Suprapubic skin (tissue), 4 donors: ENCODE measurements at regions not wholly inside any gene's neighbourhood (a gene's known extent, or its start where the extent isn't known, plus 50 kb on each side); places are given as distances from the start of the nearest gene placed in this dataset.

Source experiments
- DNase-seq, 2 donors: peaks; one replicate each; pipeline ENCODE4 v3.0.0-alpha.2; 2019; ENCODE audit warnings: low spot score in 2 of 2
- H3K27ac ChIP-seq: fragments of 200-600 bp; sonication (generic); one replicate; pipeline ENCODE4 v1.5.1; 2019
- H3K27me3 ChIP-seq: fragments of 200-600 bp; sonication (generic); one replicate; pipeline ENCODE4 v1.5.1; 2019
- H3K36me3 ChIP-seq: fragments of 200-600 bp; sonication (generic); one replicate; pipeline ENCODE4 v1.5.1; 2019
- H3K4me1 ChIP-seq: fragments of 200-600 bp; sonication (generic); one replicate; pipeline ENCODE4 v1.5.1; 2019
- H3K4me3 ChIP-seq: fragments of 200-600 bp; sonication (generic); one replicate; pipeline ENCODE4 v1.5.1; 2019; ENCODE audit warnings: mild to moderate bottlenecking
- H3K9me3 ChIP-seq: fragments of 200-600 bp; sonication (generic); one replicate; pipeline ENCODE4 v1.5.1; 2019
- EP300 ChIP-seq: sonication (generic); formaldehyde crosslinking; IDR thresholded peaks from one replicate; pipeline ENCODE4 v1.6.1; 2017; ENCODE audit warnings: antibody characterized with exemption
- POLR2A ChIP-seq, 2 donors: fragments of 450-650 bp; IDR thresholded peaks; one replicate each; pipeline ENCODE4 v1.6.1; 2017; ENCODE audit warnings: antibody characterized with exemption in 2 of 2, mild to moderate bottlenecking in 2 of 2, moderate library complexity in 2 of 2
- POLR2AphosphoS5 ChIP-seq, 3 donors: sonication (generic); formaldehyde crosslinking; IDR thresholded peaks; one replicate each; pipeline ENCODE4 v1.6.1; 2017; ENCODE audit warnings: antibody characterized with exemption in 3 of 3
- WGBS: methylation state at CpG from one replicate; pipeline ENCODE4 v1.1.5; 2018; 5-methylcytosine and 5-hydroxymethylcytosine counted together
- TF ChIP-seq, protein P1 (sequence below), 2 donors: fragments of 200-600 bp in 1 of 2; fragments of 450-650 bp in 1 of 2; sonication (generic) in 1 of 2; IDR thresholded peaks; one replicate each; pipeline ENCODE4 v1.5.1; 2016 to 2019; ENCODE audit warnings: antibody characterized with exemption in 2 of 2, mild to moderate bottlenecking in 1 of 2, moderate library complexity in 1 of 2

GRCh38 chr2:144133936-144134665 lies 385.8 kb downstream of the ZEB2 start:
- TF ChIP-seq POLR2A (IDR thresholded peaks at IDR 0.05) (no peak), EP300 (no peak), POLR2AphosphoS5 (IDR thresholded peaks at IDR 0.05) (no peak)
- TF ChIP-seq, protein P1, sequence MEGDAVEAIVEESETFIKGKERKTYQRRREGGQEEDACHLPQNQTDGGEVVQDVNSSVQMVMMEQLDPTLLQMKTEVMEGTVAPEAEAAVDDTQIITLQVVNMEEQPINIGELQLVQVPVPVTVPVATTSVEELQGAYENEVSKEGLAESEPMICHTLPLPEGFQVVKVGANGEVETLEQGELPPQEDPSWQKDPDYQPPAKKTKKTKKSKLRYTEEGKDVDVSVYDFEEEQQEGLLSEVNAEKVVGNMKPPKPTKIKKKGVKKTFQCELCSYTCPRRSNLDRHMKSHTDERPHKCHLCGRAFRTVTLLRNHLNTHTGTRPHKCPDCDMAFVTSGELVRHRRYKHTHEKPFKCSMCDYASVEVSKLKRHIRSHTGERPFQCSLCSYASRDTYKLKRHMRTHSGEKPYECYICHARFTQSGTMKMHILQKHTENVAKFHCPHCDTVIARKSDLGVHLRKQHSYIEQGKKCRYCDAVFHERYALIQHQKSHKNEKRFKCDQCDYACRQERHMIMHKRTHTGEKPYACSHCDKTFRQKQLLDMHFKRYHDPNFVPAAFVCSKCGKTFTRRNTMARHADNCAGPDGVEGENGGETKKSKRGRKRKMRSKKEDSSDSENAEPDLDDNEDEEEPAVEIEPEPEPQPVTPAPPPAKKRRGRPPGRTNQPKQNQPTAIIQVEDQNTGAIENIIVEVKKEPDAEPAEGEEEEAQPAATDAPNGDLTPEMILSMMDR (IDR thresholded peaks at IDR 0.05): no peak
- WGBS: 65% methylated on average over 7 of the region's 7 CpGs
- no peaks in the 10 kb centered on the region for H3K9me3 ChIP-seq
- no peak for DNase-seq
- H3K4me1 ChIP-seq: peaks cover 3% of the 10 kb centered on the region
- H3K36me3 ChIP-seq: no peaks in the 10 kb centered on the region
- no peaks in the 10 kb centered on the region for H3K27me3 ChIP-seq
- no peak overlapping the region for H3K27ac ChIP-seq
- no peak overlapping the region for H3K4me3 ChIP-seq

DNA sequence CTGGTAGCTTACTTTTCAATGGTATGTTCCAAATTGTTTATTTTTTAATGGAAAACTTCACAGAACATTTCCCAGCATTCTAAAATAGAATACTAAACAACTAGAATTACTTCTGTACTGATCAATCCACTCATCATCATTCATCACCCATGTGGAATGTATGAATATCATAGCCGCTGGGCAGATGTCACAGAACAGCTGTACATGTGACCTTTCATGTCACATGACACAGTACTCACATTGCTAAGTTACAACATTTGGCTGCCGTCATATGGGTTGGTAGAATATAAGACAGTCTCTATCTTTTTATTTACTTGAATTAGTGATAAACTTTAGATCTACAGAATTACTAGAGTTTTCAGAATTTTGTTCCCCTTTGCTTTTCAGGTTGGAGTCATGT lies 387.6 kb downstream of the ZEB2 start:
- no peak for TF ChIP-seq POLR2A (IDR thresholded peaks at IDR 0.05)
- TF ChIP-seq EP300: no peak
- TF ChIP-seq, protein P1 (IDR thresholded peaks at IDR 0.05): no peak
- TF ChIP-seq POLR2AphosphoS5 (IDR thresholded peaks at IDR 0.05): no peak
- DNase-seq: no peak
- WGBS: 83% methylated on average over 2 of the region's 2 CpGs
- Histone ChIP-seq H3K27ac (no peak overlapping the region), H3K4me1 (peaks cover 3% of the 10 kb centered on the region), H3K9me3 (no peaks in the 10 kb centered on the region), H3K27me3 (no peaks in the 10 kb centered on the region), H3K36me3 (no peaks in the 10 kb centered on the region), H3K4me3 (no peak overlapping the region)

DNA sequence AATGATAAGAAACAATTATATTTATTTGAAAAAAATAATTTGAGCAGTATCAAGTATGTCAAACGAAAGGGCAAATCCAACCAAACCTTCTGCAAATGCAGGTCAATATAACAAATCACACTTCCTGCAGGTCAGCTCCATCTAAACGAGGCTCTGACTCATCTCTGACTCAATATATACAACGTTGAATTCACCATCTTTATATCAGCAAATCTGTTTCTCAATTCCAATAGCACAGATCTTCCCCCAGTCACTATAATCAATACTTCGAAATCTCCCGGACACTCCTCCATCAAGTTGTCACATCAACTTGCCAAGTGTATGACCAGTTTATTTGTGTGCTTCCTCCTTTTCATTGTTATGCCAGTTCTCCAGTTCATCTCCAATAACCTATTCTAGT lies 388.9 kb downstream of the ZEB2 start:
- Histone ChIP-seq H3K27ac (no peak overlapping the region), H3K36me3 (no peaks in the 10 kb centered on the region), H3K9me3 (no peaks in the 10 kb centered on the region), H3K4me3 (no peak overlapping the region), H3K4me1 (peaks cover 3% of the 10 kb centered on the region), H3K27me3 (no peaks in the 10 kb centered on the region)
- 85% methylated on average over 5 of the region's 5 CpGs for WGBS
- no peak for DNase-seq
- TF ChIP-seq POLR2A (IDR thresholded peaks at IDR 0.05) (no peak), EP300 (no peak), POLR2AphosphoS5 (IDR thresholded peaks at IDR 0.05) (no peak)
- TF ChIP-seq, protein P1 (IDR thresholded peaks at IDR 0.05): no peak

DNA sequence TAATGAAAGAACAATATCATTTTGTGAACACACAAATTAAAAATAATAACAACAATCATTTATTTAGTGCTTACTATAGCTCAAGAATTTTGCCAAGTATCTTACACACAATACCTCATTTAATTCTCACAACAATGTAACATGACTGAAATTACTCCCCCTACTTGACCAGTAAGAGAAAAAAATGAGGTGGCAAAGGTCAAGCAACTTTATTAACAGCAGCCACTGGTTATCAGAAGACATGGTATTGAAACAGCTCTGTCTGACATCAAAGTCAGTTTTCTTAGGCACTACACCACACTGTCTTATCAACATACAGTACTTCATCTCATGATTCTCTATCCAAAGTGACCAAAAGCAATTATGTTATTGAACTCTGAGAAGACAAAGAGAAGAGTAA lies 389.4 kb downstream of the ZEB2 start:
- H3K9me3 ChIP-seq: no peaks in the 10 kb centered on the region
- H3K27ac ChIP-seq: no peak overlapping the region
- DNase-seq: no peak
- TF ChIP-seq POLR2AphosphoS5 (IDR thresholded peaks at IDR 0.05) (no peak), POLR2A (IDR thresholded peaks at IDR 0.05) (no peak), EP300 (no peak)
- TF ChIP-seq, protein P1 (IDR thresholded peaks at IDR 0.05): no peak
- H3K4me3 ChIP-seq: no peak overlapping the region
- no peaks in the 10 kb centered on the region for H3K27me3 ChIP-seq
- H3K4me1 ChIP-seq: peaks cover 3% of the 10 kb centered on the region
- no peaks in the 10 kb centered on the region for H3K36me3 ChIP-seq

- TF ChIP-seq POLR2AphosphoS5 (IDR thresholded peaks at IDR 0.05) (no peak), POLR2A (IDR thresholded peaks at IDR 0.05) (no peak), EP300 (no peak)
- TF ChIP-seq, protein P1 (IDR thresholded peaks at IDR 0.05): no peak
- Histone ChIP-seq H3K27ac (no peak overlapping the region), H3K4me1 (no peaks in the 10 kb centered on the region), H3K27me3 (no peaks in the 10 kb centered on the region), H3K4me3 (no peak overlapping the region), H3K9me3 (no peaks in the 10 kb centered on the region), H3K36me3 (no peaks in the 10 kb centered on the region)
- 87% methylated on average over 1 of the region's 1 CpG for WGBS
- DNase-seq: no peak
Observed at GRCh38 chr2:144128130-144128746, 391.7 kb downstream of the ZEB2 start.
